Kidney (tissue), 13 donors: ENCODE measurements at regions not wholly inside any gene's neighbourhood (a gene's known extent, or its start where the extent isn't known, plus 50 kb on each side); places are given as distances from the start of the nearest gene placed in this dataset.

Experiments used
- DNase-seq, 5 donors: peaks; one replicate each; pipeline ENCODE4 v3.0.0-alpha.2; 2013 to 2020
- FAIRE-seq: peaks from 2 replicates; lab custom pipeline; 2012; peaks lifted over from hg19 to GRCh38; lab: Jason Lieb, UNC
- H3K27ac ChIP-seq, 2 donors: one replicate each; pipeline ENCODE4 v1.7.0; 2013; ENCODE audit warnings: low read depth in 2 of 2, low read length in 2 of 2, inconsistent platforms in 1 of 2
- H3K27me3 ChIP-seq: one replicate; pipeline ENCODE4 v1.7.1; 2013; ENCODE audit warnings: low read length, inconsistent platforms; ENCODE audit not compliant: control insufficient read depth, insufficient read depth
- H3K36me3 ChIP-seq, 3 donors: one replicate each; pipeline versions ENCODE4 v1.7.0 to v1.7.1; 2013; ENCODE audit warnings: low read length in 3 of 3, control low read depth in 1 of 3, inconsistent platforms in 1 of 3; ENCODE audit not compliant: insufficient read depth in 3 of 3, control insufficient read depth in 2 of 3
- H3K4me1 ChIP-seq, 3 donors: one replicate each; pipeline versions ENCODE4 v1.7.0 to v1.7.1; 2013; ENCODE audit warnings: low read length in 3 of 3, inconsistent platforms in 1 of 3, low read depth in 1 of 3; ENCODE audit not compliant: control insufficient read depth in 2 of 3, insufficient read depth in 2 of 3
- H3K4me3 ChIP-seq, 3 donors: one replicate each; pipeline versions ENCODE4 v1.7.0 to v1.8.1; 2013; ENCODE audit warnings: low read length in 3 of 3, control low read depth in 1 of 3, inconsistent platforms in 1 of 3
- H3K9ac ChIP-seq, 3 donors: one replicate each; pipeline versions ENCODE4 v1.7.0 to v1.7.1; 2013; ENCODE audit warnings: low read length in 3 of 3, control low read depth in 1 of 3, inconsistent platforms in 1 of 3
- H3K9me3 ChIP-seq, 3 donors: one replicate each; pipeline versions ENCODE4 v1.7.0 to v1.7.1; 2013; ENCODE audit warnings: low read length in 3 of 3, control low read depth in 1 of 3, inconsistent platforms in 1 of 3; ENCODE audit not compliant: control insufficient read depth in 2 of 3, insufficient read depth in 1 of 3
- CTCF ChIP-seq: IDR thresholded peaks from 3 replicates; pipeline ENCODE4 v1.5.1; 2012; ENCODE audit warnings: mild to moderate bottlenecking, moderate library complexity, borderline replicate concordance; ENCODE audit not compliant: insufficient read depth; ENCODE audit errors: extremely low read depth
- intact Hi-C: fragments of 100-400 bp; cut with DNase I; formaldehyde crosslinking; loops from one replicate; pipeline ENCODE4 v1.11.1; 2022
- donor health status: control.
- donor health status: control.
- donor health status: control.
- donor health status: control.
- donor health status: control.
- donor health status: DM: yes; HTN: yes; CAD: no.
- donor health status: Normal renal cell carcinoma (clear cell type).

- Histone ChIP-seq H3K36me3 (no peaks in the 10 kb centered on the region), H3K4me1 (peaks cover 2 to 25% (median 9%) of the 10 kb centered on the region in 3 donors), H3K27ac (no peak overlapping the region), H3K4me3 (no peak overlapping the region), H3K27me3 (no peaks in the 10 kb centered on the region), H3K9me3 (no peaks in the 10 kb centered on the region), H3K9ac (no peak overlapping the region)
- intact Hi-C loops: no loop called here
- no peak for FAIRE-seq
- DNase-seq: no peak
- TF ChIP-seq CTCF: no peak
Observed at GRCh38 chr11:86141727-86142126, 72.8 kb upstream of the PICALM start.

GRCh38 chr11:86140334-86140990 is 71.6 kb upstream of the PICALM start:
- H3K36me3 ChIP-seq: no peaks in the 10 kb centered on the region
- no peak overlapping the region for H3K27ac ChIP-seq
- no peaks in the 10 kb centered on the region for H3K27me3 ChIP-seq
- no peak for FAIRE-seq
- intact Hi-C loops: no loop called here
- no peak for DNase-seq
- H3K9ac ChIP-seq: no peak overlapping the region
- no peaks in the 10 kb centered on the region for H3K9me3 ChIP-seq
- H3K4me1 ChIP-seq: peaks cover 2 to 18% (median 11%) of the 10 kb centered on the region in 3 donors
- no peak overlapping the region for H3K4me3 ChIP-seq
- TF ChIP-seq CTCF: no peak

- no peak for TF ChIP-seq CTCF
- Histone ChIP-seq H3K4me3 (no peak overlapping the region), H3K9ac (no peak overlapping the region), H3K27me3 (no peaks in the 10 kb centered on the region), H3K27ac (no peak overlapping the region), H3K9me3 (no peaks in the 10 kb centered on the region), H3K36me3 (no peaks in the 10 kb centered on the region), H3K4me1 (peaks cover 0 to 10% (median 10%) of the 10 kb centered on the region in 3 donors)
- intact Hi-C loops: no loop called here
- DNase-seq (no peak), FAIRE-seq (no peak)
Observed at GRCh38 chr11:86138958-86139357, 70.1 kb upstream of the PICALM start.

- Histone ChIP-seq H3K27ac (no peak overlapping the region), H3K9ac (no peak overlapping the region), H3K36me3 (no peaks in the 10 kb centered on the region), H3K27me3 (no peaks in the 10 kb centered on the region), H3K4me1 (peaks cover 0 to 10% (median 5%) of the 10 kb centered on the region in 3 donors), H3K9me3 (no peaks in the 10 kb centered on the region), H3K4me3 (no peak overlapping the region)
- DNase-seq (no peak), FAIRE-seq (no peak)
- TF ChIP-seq CTCF: no peak
- intact Hi-C loops: no loop called here
Observed at GRCh38 chr11:86136538-86136937, 67.7 kb upstream of the PICALM start.
